H1 (cell line): ENCODE measurements at regions not wholly inside any gene's neighbourhood (a gene's known extent, or its start where the extent isn't known, plus 50 kb on each side); places are given as distances from the start of the nearest gene placed in this dataset.

ENCODE experiments used
- CBX8 ChIP-seq: fragments of 300-800, 300-1000 bp; sonication (generic); IDR thresholded peaks from 2 replicates; pipeline ENCODE4 v1.7.1; 2016; ENCODE audit warnings: low read depth, low read length, borderline replicate concordance
- CEBPB ChIP-seq: IDR thresholded peaks from 2 replicates; pipeline ENCODE4 v1.6.1; 2012; ENCODE audit warnings: low read depth, low read length
- EP300 ChIP-seq, 2 experiments: IDR thresholded peaks; 1 replicate in 1 of 2; 2 replicates in 1 of 2; pipeline ENCODE4 v1.6.1; 2011 to 2012; ENCODE audit warnings: low read depth in 2 of 2, low read length in 2 of 2, mild to moderate bottlenecking in 2 of 2, borderline replicate concordance in 1 of 2, inconsistent platforms in 1 of 2, moderate library complexity in 1 of 2
- EZH2 ChIP-seq: fragments of 200-600 bp; sonication (generic); IDR thresholded peaks from 2 replicates; pipeline ENCODE4 v1.7.1; 2012; ENCODE audit warnings: low read depth, mild to moderate bottlenecking, moderate library complexity, low read length, inconsistent platforms; ENCODE audit not compliant: severe bottlenecking
- JUND ChIP-seq: IDR thresholded peaks from 2 replicates; pipeline ENCODE4 v1.6.1; 2011; ENCODE audit warnings: mild to moderate bottlenecking, improper control_type of control experiment, low read length
- KDM1A ChIP-seq: fragments of 200-600, 300-600 bp; sonication (generic); IDR thresholded peaks from 2 replicates; pipeline ENCODE4 v1.7.1; 2016; ENCODE audit warnings: mild to moderate bottlenecking, low read length, borderline replicate concordance
- MAFK ChIP-seq: IDR thresholded peaks from 2 replicates; pipeline ENCODE4 v1.6.1; 2012; ENCODE audit warnings: low read depth, mild to moderate bottlenecking, improper control_type of control experiment, low read length
- POLR2A ChIP-seq, 2 experiments: IDR thresholded peaks; 1 replicate in 1 of 2; 2 replicates in 1 of 2; pipeline ENCODE4 v1.6.1; 2011; ENCODE audit warnings: low read depth in 2 of 2, low read length in 2 of 2, mild to moderate bottlenecking in 2 of 2; ENCODE audit errors: control extremely low read depth in 1 of 2
- POLR2AphosphoS5 ChIP-seq: IDR thresholded peaks from 2 replicates; pipeline ENCODE4 v1.6.1; 2011; ENCODE audit warnings: low read depth, low read length
- TAF1 ChIP-seq: IDR thresholded peaks from 2 replicates; pipeline ENCODE4 v1.6.1; 2011; ENCODE audit warnings: mild to moderate bottlenecking, low read depth, low read length
- TF ChIP-seq, protein P1 (sequence below), 3 experiments: IDR thresholded peaks; 1 replicate in 2 of 3; 2 replicates in 1 of 3; pipeline versions ENCODE4 v1.5.1 to v1.6.1; 2011; ENCODE audit warnings: low read length in 3 of 3, mild to moderate bottlenecking in 3 of 3, inconsistent platforms in 2 of 3, low read depth in 1 of 3, moderate library complexity in 1 of 3; ENCODE audit not compliant: insufficient read depth in 1 of 3; ENCODE audit errors: control extremely low read depth in 1 of 3
- TF ChIP-seq, protein P2 (sequence below): IDR thresholded peaks from 2 replicates; pipeline ENCODE4 v1.6.1; 2011; ENCODE audit warnings: low read depth, mild to moderate bottlenecking, low read length; ENCODE audit not compliant: insufficient read depth
- TF ChIP-seq, protein P3 (sequence below): IDR thresholded peaks from 2 replicates; pipeline ENCODE4 v1.6.1; 2012; ENCODE audit warnings: low read length, inconsistent platforms
- TF ChIP-seq, protein P4 (sequence below): IDR thresholded peaks from 2 replicates; pipeline ENCODE4 v1.6.1; 2012; ENCODE audit warnings: inconsistent platforms

DNA sequence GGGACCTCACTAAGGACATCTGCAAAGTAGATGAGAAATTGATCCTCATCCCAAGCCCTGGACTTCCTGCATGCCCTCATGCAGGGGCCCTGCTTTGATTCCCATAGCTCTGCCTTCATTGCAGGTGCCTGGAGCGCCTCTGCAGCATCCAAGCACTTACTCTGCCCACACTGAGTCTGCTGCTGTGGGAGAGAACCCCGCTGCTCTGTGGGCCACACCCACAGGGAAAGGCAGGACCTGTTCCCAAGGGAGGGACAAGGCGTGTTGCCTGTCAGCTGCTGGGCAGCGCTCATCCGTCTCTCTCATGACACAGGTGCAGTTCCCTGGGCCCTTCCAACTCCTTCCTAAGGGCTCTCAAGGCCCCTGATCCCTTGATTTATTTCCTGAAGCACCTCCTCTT lies 266.8 kb upstream of the SMIM21 start:
- TF ChIP-seq, protein P1, sequence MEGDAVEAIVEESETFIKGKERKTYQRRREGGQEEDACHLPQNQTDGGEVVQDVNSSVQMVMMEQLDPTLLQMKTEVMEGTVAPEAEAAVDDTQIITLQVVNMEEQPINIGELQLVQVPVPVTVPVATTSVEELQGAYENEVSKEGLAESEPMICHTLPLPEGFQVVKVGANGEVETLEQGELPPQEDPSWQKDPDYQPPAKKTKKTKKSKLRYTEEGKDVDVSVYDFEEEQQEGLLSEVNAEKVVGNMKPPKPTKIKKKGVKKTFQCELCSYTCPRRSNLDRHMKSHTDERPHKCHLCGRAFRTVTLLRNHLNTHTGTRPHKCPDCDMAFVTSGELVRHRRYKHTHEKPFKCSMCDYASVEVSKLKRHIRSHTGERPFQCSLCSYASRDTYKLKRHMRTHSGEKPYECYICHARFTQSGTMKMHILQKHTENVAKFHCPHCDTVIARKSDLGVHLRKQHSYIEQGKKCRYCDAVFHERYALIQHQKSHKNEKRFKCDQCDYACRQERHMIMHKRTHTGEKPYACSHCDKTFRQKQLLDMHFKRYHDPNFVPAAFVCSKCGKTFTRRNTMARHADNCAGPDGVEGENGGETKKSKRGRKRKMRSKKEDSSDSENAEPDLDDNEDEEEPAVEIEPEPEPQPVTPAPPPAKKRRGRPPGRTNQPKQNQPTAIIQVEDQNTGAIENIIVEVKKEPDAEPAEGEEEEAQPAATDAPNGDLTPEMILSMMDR (IDR thresholded peaks at IDR 0.05; ENCODE audit: control extremely low read depth in 1 of 3, insufficient read depth in 1 of 3, low read depth in 1 of 3, low read length in 3 of 3): no peak
- TF ChIP-seq, protein P2, sequence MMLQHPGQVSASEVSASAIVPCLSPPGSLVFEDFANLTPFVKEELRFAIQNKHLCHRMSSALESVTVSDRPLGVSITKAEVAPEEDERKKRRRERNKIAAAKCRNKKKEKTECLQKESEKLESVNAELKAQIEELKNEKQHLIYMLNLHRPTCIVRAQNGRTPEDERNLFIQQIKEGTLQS: no peak
- no peak for TF ChIP-seq POLR2AphosphoS5
- TF ChIP-seq TAF1: no peak
- TF ChIP-seq CBX8: no peak
- TF ChIP-seq EP300 (IDR thresholded peaks at IDR 0.05; ENCODE audit: borderline replicate concordance in 1 of 2, low read depth in 2 of 2, low read length in 2 of 2): no peak
- TF ChIP-seq JUND: no peak
- TF ChIP-seq KDM1A: no peak
- TF ChIP-seq EZH2: no peak
- TF ChIP-seq MAFK: no peak
- no peak for TF ChIP-seq POLR2A (IDR thresholded peaks at IDR 0.05; ENCODE audit: control extremely low read depth in 1 of 2, low read depth in 2 of 2, low read length in 2 of 2)
- TF ChIP-seq, protein P3, sequence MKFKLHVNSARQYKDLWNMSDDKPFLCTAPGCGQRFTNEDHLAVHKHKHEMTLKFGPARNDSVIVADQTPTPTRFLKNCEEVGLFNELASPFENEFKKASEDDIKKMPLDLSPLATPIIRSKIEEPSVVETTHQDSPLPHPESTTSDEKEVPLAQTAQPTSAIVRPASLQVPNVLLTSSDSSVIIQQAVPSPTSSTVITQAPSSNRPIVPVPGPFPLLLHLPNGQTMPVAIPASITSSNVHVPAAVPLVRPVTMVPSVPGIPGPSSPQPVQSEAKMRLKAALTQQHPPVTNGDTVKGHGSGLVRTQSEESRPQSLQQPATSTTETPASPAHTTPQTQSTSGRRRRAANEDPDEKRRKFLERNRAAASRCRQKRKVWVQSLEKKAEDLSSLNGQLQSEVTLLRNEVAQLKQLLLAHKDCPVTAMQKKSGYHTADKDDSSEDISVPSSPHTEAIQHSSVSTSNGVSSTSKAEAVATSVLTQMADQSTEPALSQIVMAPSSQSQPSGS: no peak
- no peak for TF ChIP-seq CEBPB
- TF ChIP-seq, protein P4, sequence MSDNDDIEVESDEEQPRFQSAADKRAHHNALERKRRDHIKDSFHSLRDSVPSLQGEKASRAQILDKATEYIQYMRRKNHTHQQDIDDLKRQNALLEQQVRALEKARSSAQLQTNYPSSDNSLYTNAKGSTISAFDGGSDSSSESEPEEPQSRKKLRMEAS: no peak
